ENCODE measurements at regions not wholly inside any gene's neighbourhood (a gene's known extent, or its start where the extent isn't known, plus 50 kb on each side); places are given as distances from the start of the nearest gene placed in this dataset.

- H3K4me2 ChIP-seq (ENCODE audit: low read depth, low read length), result no peak overlapping the region
- H3K4me3 ChIP-seq (replicated peaks in 1 of 3; ENCODE audit: insufficient read depth in 1 of 3, low read depth in 2 of 3, low read length in 3 of 3), result no peak overlapping the region
- no peak for ATAC-seq
- no peaks in the 10 kb centered on the region for H3K27me3 ChIP-seq (ENCODE audit: control insufficient read depth in 1 of 2, insufficient read depth in 2 of 2, low read length in 2 of 2)
- H2AFZ ChIP-seq (ENCODE audit: low read length), result no peak overlapping the region
- 17% methylated on average over 5 of the region's 5 CpGs for WGBS (ENCODE audit: low lambda C conversion rate)
- H3K9ac ChIP-seq (ENCODE audit: insufficient read depth, low read depth, low read length), result no peak overlapping the region
- no TSS peak for BruUV-seq (replicated peaks)
- DNase-seq (ENCODE audit: low spot score), result no peak
- intact Hi-C loops (cut with micrococcal nuclease; ENCODE audit: unreplicated experiment) (no loop called here), in situ Hi-C loops (cut with HindIII; ENCODE audit: extremely low pct_ligation_motif_present, low pct_unique_long_range_greater_than_20kb) (no loop called here)
- TF ChIP-seq ZNF800 (CRISPR knock-in tag; IDR thresholded peaks at IDR 0.05), result no peak
- no peak for TF ChIP-seq ELF3 (CRISPR knock-in tag; IDR thresholded peaks at IDR 0.05)
- TF ChIP-seq NFRKB (IDR thresholded peaks at IDR 0.05), result no peak
- TF ChIP-seq ZNF430 (CRISPR knock-in tag; IDR thresholded peaks at IDR 0.05), result no peak
- TF ChIP-seq, protein P1, sequence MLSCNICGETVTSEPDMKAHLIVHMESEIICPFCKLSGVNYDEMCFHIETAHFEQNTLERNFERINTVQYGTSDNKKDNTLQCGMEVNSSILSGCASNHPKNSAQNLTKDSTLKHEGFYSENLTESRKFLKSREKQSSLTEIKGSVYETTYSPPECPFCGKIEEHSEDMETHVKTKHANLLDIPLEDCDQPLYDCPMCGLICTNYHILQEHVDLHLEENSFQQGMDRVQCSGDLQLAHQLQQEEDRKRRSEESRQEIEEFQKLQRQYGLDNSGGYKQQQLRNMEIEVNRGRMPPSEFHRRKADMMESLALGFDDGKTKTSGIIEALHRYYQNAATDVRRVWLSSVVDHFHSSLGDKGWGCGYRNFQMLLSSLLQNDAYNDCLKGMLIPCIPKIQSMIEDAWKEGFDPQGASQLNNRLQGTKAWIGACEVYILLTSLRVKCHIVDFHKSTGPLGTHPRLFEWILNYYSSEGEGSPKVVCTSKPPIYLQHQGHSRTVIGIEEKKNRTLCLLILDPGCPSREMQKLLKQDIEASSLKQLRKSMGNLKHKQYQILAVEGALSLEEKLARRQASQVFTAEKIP (CRISPR knock-in tag; IDR thresholded peaks at IDR 0.05; ENCODE audit: borderline replicate concordance), result no peak
- TF ChIP-seq ZNF564 (CRISPR knock-in tag; IDR thresholded peaks at IDR 0.05), result no peak
- no peak for TF ChIP-seq DNMT1 (CRISPR knock-in tag; IDR thresholded peaks at IDR 0.05)
- TF ChIP-seq ZNF646 (CRISPR knock-in tag; IDR thresholded peaks at IDR 0.05), result no peak
- no peaks in the 10 kb centered on the region for H4K20me1 ChIP-seq (ENCODE audit: insufficient read depth, low read length)
- H3K27ac ChIP-seq (ENCODE audit: extremely low read length, insufficient read depth, low read length), result no peak overlapping the region
- ChIA-PET POLR2A (no interaction called here), CTCF (ENCODE audit: low intra/inter-chr PET ratio, low total read pairs) (no interaction called here)
- no peaks in the 10 kb centered on the region for H3K9me3 ChIP-seq (ENCODE audit: low read length)
- H3K4me1 ChIP-seq (ENCODE audit: insufficient read depth, low read length), result no peaks in the 10 kb centered on the region
- H3K36me3 ChIP-seq (replicated peaks in 1 of 2; ENCODE audit: control insufficient read depth in 1 of 2, insufficient read depth in 2 of 2, low read length in 2 of 2), result no peaks in the 10 kb centered on the region
- FAIRE-seq, result no peak
- no peaks in the 10 kb centered on the region for H3K79me2 ChIP-seq (ENCODE audit: insufficient read depth, low read length)
Measured at GRCh38 chr9:16928179-16928945, 57.9 kb upstream of the BNC2 start.
